ENCODE measurements at regions not wholly inside any gene's neighbourhood (a gene's known extent, or its start where the extent isn't known, plus 50 kb on each side); places are given as distances from the start of the nearest gene placed in this dataset.

GRCh38 chr1:5570931-5571330, 421.3 kb downstream of the NPHP4 start:
- DNase-seq (ENCODE audit: low spot score) = no peak

- DNase-seq (ENCODE audit: low spot score) = no peak
Measured at GRCh38 chr1:5568321-5568720, 423.9 kb downstream of the NPHP4 start.

GRCh38 chr1:5567839-5568238, 424.4 kb downstream of the NPHP4 start:
- DNase-seq (ENCODE audit: low spot score) = no peak

- DNase-seq (ENCODE audit: low spot score) = no peak
Measured at GRCh38 chr1:5566924-5567323, 425.3 kb downstream of the NPHP4 start.

GRCh38 chr1:5565281-5566125, 426.7 kb downstream of the NPHP4 start:
- no peak for DNase-seq (ENCODE audit: low spot score)

- DNase-seq (ENCODE audit: low spot score) = no peak
Measured at GRCh38 chr1:5564578-5565257, 427.5 kb downstream of the NPHP4 start.

- no peak for DNase-seq (ENCODE audit: low spot score)
Measured at GRCh38 chr1:5563861-5564577, 428.2 kb downstream of the NPHP4 start.

- DNase-seq (ENCODE audit: low spot score) = no peak
Measured at GRCh38 chr1:5562769-5563168, 429.5 kb downstream of the NPHP4 start.

- DNase-seq (ENCODE audit: low spot score) = no peak
Measured at GRCh38 chr1:5562331-5562730, 429.9 kb downstream of the NPHP4 start.

- DNase-seq (ENCODE audit: low spot score) = no peak
Measured at GRCh38 chr1:5559078-5559477, 433.1 kb downstream of the NPHP4 start.

GRCh38 chr1:5555853-5556252, 436.4 kb downstream of the NPHP4 start:
- no peak for DNase-seq (ENCODE audit: low spot score)

- no peak for DNase-seq (ENCODE audit: low spot score)
Measured at GRCh38 chr1:5554784-5555183, 437.4 kb downstream of the NPHP4 start.

GRCh38 chr1:5554111-5554510, 438.1 kb downstream of the NPHP4 start:
- no peak for DNase-seq (ENCODE audit: low spot score)

GRCh38 chr1:5552787-5553484, 439.3 kb downstream of the NPHP4 start:
- no peak for DNase-seq (ENCODE audit: low spot score)

GRCh38 chr1:5551274-5551975, 440.8 kb downstream of the NPHP4 start:
- DNase-seq (ENCODE audit: low spot score) = no peak

- no peak for DNase-seq (ENCODE audit: low spot score)
Measured at GRCh38 chr1:5548266-5548665, 444.0 kb downstream of the NPHP4 start.

GRCh38 chr1:5543235-5543634, 449.0 kb downstream of the NPHP4 start:
- no peak for DNase-seq (ENCODE audit: low spot score)

- no peak for DNase-seq (ENCODE audit: low spot score)
Measured at GRCh38 chr1:5532811-5533210, 459.4 kb downstream of the NPHP4 start.

- no peak for DNase-seq (ENCODE audit: low spot score)
Measured at GRCh38 chr1:5526822-5527551, 465.2 kb downstream of the NPHP4 start.

- DNase-seq (ENCODE audit: low spot score) = no peak
Measured at GRCh38 chr1:5526385-5526750, 465.9 kb downstream of the NPHP4 start.

Measured in ureter (tissue), 1 donor.